ENCODE measurements at regions not wholly inside any gene's neighbourhood (a gene's known extent, or its start where the extent isn't known, plus 50 kb on each side); places are given as distances from the start of the nearest gene placed in this dataset.
"Not testable (repeated sequence)": the region's sequence is repeated elsewhere in the genome, so short reads cannot be mapped to it uniquely, and the experiment has no call there.

- no peak for DNase-seq (ENCODE audit: low spot score)
These were observed 426.0 kb upstream of the NR3C2 start for GRCh38 chr4:148868191-148868590.

GRCh38 chr4:148866666-148867065 lies 424.5 kb upstream of the NR3C2 start:
- no peak for DNase-seq (ENCODE audit: low spot score)

GRCh38 chr4:148857973-148858534 lies 415.8 kb upstream of the NR3C2 start:
- DNase-seq (ENCODE audit: low spot score) = peak; percentile 21

GRCh38 chr4:148857239-148857972 lies 415.2 kb upstream of the NR3C2 start:
- no peak for DNase-seq (ENCODE audit: low spot score)

GRCh38 chr4:148854203-148854602 lies 412.0 kb upstream of the NR3C2 start:
- no peak for DNase-seq (ENCODE audit: low spot score)

- DNase-seq (ENCODE audit: low spot score) = peak; percentile 47
These were observed 410.0 kb upstream of the NR3C2 start for GRCh38 chr4:148852092-148852699.

GRCh38 chr4:148850257-148850995 lies 408.2 kb upstream of the NR3C2 start:
- DNase-seq (ENCODE audit: low spot score) = peak; percentile 36

GRCh38 chr4:148849581-148849980 lies 407.4 kb upstream of the NR3C2 start:
- DNase-seq (ENCODE audit: low spot score) = no peak

GRCh38 chr4:148847544-148848255 lies 405.5 kb upstream of the NR3C2 start:
- DNase-seq (ENCODE audit: low spot score) = no peak

GRCh38 chr4:148845609-148846008 lies 403.4 kb upstream of the NR3C2 start:
- DNase-seq (ENCODE audit: low spot score) = no peak

- DNase-seq (ENCODE audit: low spot score) = no peak
These were observed 401.4 kb upstream of the NR3C2 start for GRCh38 chr4:148843625-148844024.

- DNase-seq (ENCODE audit: low spot score) = no peak
These were observed 400.6 kb upstream of the NR3C2 start for GRCh38 chr4:148842843-148843242.

- DNase-seq (ENCODE audit: low spot score) = not testable (repeated sequence)
These were observed 395.4 kb upstream of the NR3C2 start for GRCh38 chr4:148837571-148837970.

- DNase-seq (ENCODE audit: low spot score) = no peak
These were observed 392.8 kb upstream of the NR3C2 start for GRCh38 chr4:148834804-148835631.

GRCh38 chr4:148831945-148832344 lies 389.7 kb upstream of the NR3C2 start:
- no peak for DNase-seq (ENCODE audit: low spot score)

GRCh38 chr4:148828291-148828690 lies 386.1 kb upstream of the NR3C2 start:
- no peak for DNase-seq (ENCODE audit: low spot score)

- DNase-seq (ENCODE audit: low spot score) = no peak
These were observed 385.6 kb upstream of the NR3C2 start for GRCh38 chr4:148827781-148828180.

GRCh38 chr4:148823419-148823769 lies 381.2 kb upstream of the NR3C2 start:
- DNase-seq (ENCODE audit: low spot score) = no peak

- no peak for DNase-seq (ENCODE audit: low spot score)
These were observed 380.6 kb upstream of the NR3C2 start for GRCh38 chr4:148822572-148823418.

GRCh38 chr4:148814030-148814429 lies 371.8 kb upstream of the NR3C2 start:
- DNase-seq (ENCODE audit: low spot score) = peak; percentile 44

Measured in mucosa of gallbladder (tissue), 1 donor.